IMR-90 (cell line): ENCODE measurements at regions not wholly inside any gene's neighbourhood (a gene's known extent, or its start where the extent isn't known, plus 50 kb on each side); places are given as distances from the start of the nearest gene placed in this dataset.

ENCODE experiments used
- CEBPB ChIP-seq: IDR thresholded peaks from 2 replicates; pipeline ENCODE4 v1.6.1; 2012; ENCODE audit warnings: low read depth, low read length, improper control_type of control experiment
- MAFK ChIP-seq: IDR thresholded peaks from 2 replicates; pipeline ENCODE4 v1.6.1; 2012; ENCODE audit warnings: low read depth, low read length, improper control_type of control experiment
- MXI1 ChIP-seq: IDR thresholded peaks from 2 replicates; pipeline ENCODE4 v1.6.1; 2012; ENCODE audit warnings: low read depth, mild to moderate bottlenecking, low read length, moderate library complexity, borderline replicate concordance
- NFE2L2 ChIP-seq: fragments of 150-350 bp; IDR thresholded peaks from 2 replicates; pipeline ENCODE4 v1.6.1; 2016; ENCODE audit warnings: low read depth, mild to moderate bottlenecking, low read length
- POLR2A ChIP-seq: IDR thresholded peaks from 2 replicates; pipeline ENCODE4 v1.6.1; 2012; ENCODE audit warnings: mild to moderate bottlenecking, low read depth, low read length
- RAD21 ChIP-seq: IDR thresholded peaks from 2 replicates; pipeline ENCODE4 v1.6.1; 2012; ENCODE audit warnings: low read length, improper control_type of control experiment
- RCOR1 ChIP-seq: IDR thresholded peaks from 2 replicates; pipeline ENCODE4 v1.6.1; 2012; ENCODE audit warnings: mild to moderate bottlenecking, low read length, improper control_type of control experiment; ENCODE audit not compliant: insufficient replicate concordance
- SMC3 ChIP-seq: fragments of 150-350 bp; IDR thresholded peaks from 2 replicates; pipeline ENCODE4 v1.6.1; 2016; ENCODE audit warnings: low read depth, mild to moderate bottlenecking, antibody characterized with exemption, low read length, moderate library complexity
- TF ChIP-seq, protein P1 (sequence below): conservative IDR thresholded peaks from 2 replicates; pipeline ENCODE4 v1.5.1; 2012; ENCODE audit warnings: mild to moderate bottlenecking, low read depth, low read length, improper control_type of control experiment

DNA sequence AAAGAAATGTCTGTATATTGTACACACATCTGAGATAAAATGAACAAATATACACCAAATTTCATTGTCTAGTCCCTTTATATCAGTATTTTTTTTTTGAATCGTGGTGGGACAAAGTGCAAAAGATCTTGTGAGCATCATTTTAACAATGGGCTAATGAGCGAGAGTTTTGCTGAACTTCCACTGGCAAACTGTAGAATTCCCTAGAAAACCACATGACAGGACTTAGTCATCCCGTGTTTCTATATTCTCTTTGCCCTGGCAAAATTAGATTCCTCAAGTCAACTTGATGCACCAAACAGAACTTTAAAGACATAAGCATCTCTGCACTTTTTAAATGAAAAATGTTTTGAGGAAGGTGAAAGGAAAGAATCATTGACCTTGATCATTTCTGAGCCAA, 488.2 kb upstream of the PTBP2 start:
- TF ChIP-seq, protein P1, sequence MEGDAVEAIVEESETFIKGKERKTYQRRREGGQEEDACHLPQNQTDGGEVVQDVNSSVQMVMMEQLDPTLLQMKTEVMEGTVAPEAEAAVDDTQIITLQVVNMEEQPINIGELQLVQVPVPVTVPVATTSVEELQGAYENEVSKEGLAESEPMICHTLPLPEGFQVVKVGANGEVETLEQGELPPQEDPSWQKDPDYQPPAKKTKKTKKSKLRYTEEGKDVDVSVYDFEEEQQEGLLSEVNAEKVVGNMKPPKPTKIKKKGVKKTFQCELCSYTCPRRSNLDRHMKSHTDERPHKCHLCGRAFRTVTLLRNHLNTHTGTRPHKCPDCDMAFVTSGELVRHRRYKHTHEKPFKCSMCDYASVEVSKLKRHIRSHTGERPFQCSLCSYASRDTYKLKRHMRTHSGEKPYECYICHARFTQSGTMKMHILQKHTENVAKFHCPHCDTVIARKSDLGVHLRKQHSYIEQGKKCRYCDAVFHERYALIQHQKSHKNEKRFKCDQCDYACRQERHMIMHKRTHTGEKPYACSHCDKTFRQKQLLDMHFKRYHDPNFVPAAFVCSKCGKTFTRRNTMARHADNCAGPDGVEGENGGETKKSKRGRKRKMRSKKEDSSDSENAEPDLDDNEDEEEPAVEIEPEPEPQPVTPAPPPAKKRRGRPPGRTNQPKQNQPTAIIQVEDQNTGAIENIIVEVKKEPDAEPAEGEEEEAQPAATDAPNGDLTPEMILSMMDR, result no peak
- TF ChIP-seq RCOR1, result no peak
- TF ChIP-seq POLR2A, result no peak
- no peak for TF ChIP-seq MXI1
- no peak for TF ChIP-seq CEBPB
- no peak for TF ChIP-seq SMC3
- no peak for TF ChIP-seq RAD21
- no peak for TF ChIP-seq NFE2L2
- no peak for TF ChIP-seq MAFK
